Breast epithelium (tissue), 3 donors: ENCODE measurements at regions not wholly inside any gene's neighbourhood (a gene's known extent, or its start where the extent isn't known, plus 50 kb on each side); places are given as distances from the start of the nearest gene placed in this dataset.

Experiments
- CTCF ChIP-seq, 3 donors: fragments of 450-650 bp; IDR thresholded peaks; one replicate each; pipeline ENCODE4 v1.5.1; 2016 to 2017; ENCODE audit warnings: antibody characterized with exemption in 3 of 3, mild to moderate bottlenecking in 3 of 3, moderate library complexity in 3 of 3
- POLR2AphosphoS5 ChIP-seq, 3 donors: sonication (generic); formaldehyde crosslinking; IDR thresholded peaks; one replicate each; pipeline ENCODE4 v1.6.1; 2017; ENCODE audit warnings: antibody characterized with exemption in 3 of 3

GRCh38 chr18:28575123-28575522 lies 398.2 kb upstream of the CDH2 start:
- no peak for TF ChIP-seq CTCF (IDR thresholded peaks at IDR 0.05)
- no peak for TF ChIP-seq POLR2AphosphoS5 (IDR thresholded peaks at IDR 0.05)
